ENCODE measurements at regions not wholly inside any gene's neighbourhood (a gene's known extent, or its start where the extent isn't known, plus 50 kb on each side); places are given as distances from the start of the nearest gene placed in this dataset.

GRCh38 chr10:3002304-3002703, 65.0 kb upstream of the PFKP start:
- Histone ChIP-seq H3K9me3 (ENCODE audit: low read length) (no peaks in the 10 kb centered on the region), H3K9me2 (ENCODE audit: insufficient read depth, low read length) (no peaks in the 10 kb centered on the region), H3K4me3 (ENCODE audit: low read depth, low read length, poor library complexity, severe bottlenecking) (no peak overlapping the region), H3K4me1 (ENCODE audit: insufficient read depth, low read length, poor library complexity, severe bottlenecking) (no peaks in the 10 kb centered on the region), H3K79me2 (ENCODE audit: insufficient read depth, low read depth, low read length) (no peaks in the 10 kb centered on the region), H2AFZ (ENCODE audit: low read length) (no peak overlapping the region), H3K36me3 (ENCODE audit: insufficient read depth, low read length) (no peaks in the 10 kb centered on the region), H3K27ac (ENCODE audit: low read depth, low read length, poor library complexity, severe bottlenecking) (no peak overlapping the region), H4K20me1 (ENCODE audit: insufficient read depth, low read length) (no peaks in the 10 kb centered on the region), H3K4me2 (ENCODE audit: low read length) (no peak overlapping the region)
- no peak for DNase-seq (ENCODE audit: low spot score)
- POLR2A ChIA-PET: no interaction called here
- BruUV-seq (replicated peaks): no TSS peak
- intact Hi-C loops (cut with micrococcal nuclease; ENCODE audit: unreplicated experiment): no loop called here
- TF ChIP-seq CTCF (conservative IDR thresholded peaks at IDR 0.05; ENCODE audit: low read length) (no peak), EZH2phosphoT487 (IDR thresholded peaks at IDR 0.05; ENCODE audit: borderline replicate concordance, low read depth, low read length) (no peak)
- CTCF ChIA-PET (ENCODE audit: unreplicated experiment): no interaction called here

- H3K36me3 ChIP-seq (ENCODE audit: insufficient read depth, low read length): no peaks in the 10 kb centered on the region
- intact Hi-C loops (cut with micrococcal nuclease; ENCODE audit: unreplicated experiment): no loop called here
- TF ChIP-seq CTCF (conservative IDR thresholded peaks at IDR 0.05; ENCODE audit: low read length): no peak
- DNase-seq (ENCODE audit: low spot score): no peak
- CTCF ChIA-PET (ENCODE audit: unreplicated experiment): no interaction called here
- BruUV-seq (replicated peaks): no TSS peak
- no peaks in the 10 kb centered on the region for H3K9me2 ChIP-seq (ENCODE audit: insufficient read depth, low read length)
- H3K9me3 ChIP-seq (ENCODE audit: low read length): no peaks in the 10 kb centered on the region
- H2AFZ ChIP-seq (ENCODE audit: low read length): 0 out of 2 replicates have a peak overlapping the region, but pooled peaks have one; percentile 13
- no peaks in the 10 kb centered on the region for H4K20me1 ChIP-seq (ENCODE audit: insufficient read depth, low read length)
- no peaks in the 10 kb centered on the region for H3K79me2 ChIP-seq (ENCODE audit: insufficient read depth, low read depth, low read length)
- no peak overlapping the region for H3K4me2 ChIP-seq (ENCODE audit: low read length)
- POLR2A ChIA-PET: no interaction called here
- H3K4me1 ChIP-seq (ENCODE audit: insufficient read depth, low read length, poor library complexity, severe bottlenecking): no peaks in the 10 kb centered on the region
- no peak overlapping the region for H3K27ac ChIP-seq (ENCODE audit: low read depth, low read length, poor library complexity, severe bottlenecking)
- no peak overlapping the region for H3K4me3 ChIP-seq (ENCODE audit: low read depth, low read length, poor library complexity, severe bottlenecking)
These were observed 67.3 kb upstream of the PFKP start for GRCh38 chr10:3000048-3000447.

GRCh38 chr10:2994221-2994961, 73.0 kb upstream of the PFKP start:
- Histone ChIP-seq H3K9me3 (ENCODE audit: low read length) (no peaks in the 10 kb centered on the region), H3K4me3 (ENCODE audit: low read depth, low read length, poor library complexity, severe bottlenecking) (no peak overlapping the region), H4K20me1 (ENCODE audit: insufficient read depth, low read length) (no peaks in the 10 kb centered on the region), H3K27ac (ENCODE audit: low read depth, low read length, poor library complexity, severe bottlenecking) (no peak overlapping the region), H3K36me3 (ENCODE audit: insufficient read depth, low read length) (no peaks in the 10 kb centered on the region), H2AFZ (ENCODE audit: low read length) (no peak overlapping the region), H3K9me2 (ENCODE audit: insufficient read depth, low read length) (no peaks in the 10 kb centered on the region), H3K79me2 (ENCODE audit: insufficient read depth, low read depth, low read length) (no peaks in the 10 kb centered on the region), H3K4me1 (ENCODE audit: insufficient read depth, low read length, poor library complexity, severe bottlenecking) (no peaks in the 10 kb centered on the region), H3K4me2 (ENCODE audit: low read length) (no peak overlapping the region)
- TF ChIP-seq EZH2phosphoT487 (IDR thresholded peaks at IDR 0.05; ENCODE audit: borderline replicate concordance, low read depth, low read length) (no peak), CTCF (conservative IDR thresholded peaks at IDR 0.05; ENCODE audit: low read length) (no peak)
- intact Hi-C loops (cut with micrococcal nuclease; ENCODE audit: unreplicated experiment): no loop called here
- no peak for DNase-seq (ENCODE audit: low spot score)
- ChIA-PET CTCF (ENCODE audit: unreplicated experiment) (no interaction called here), POLR2A (no interaction called here)
- BruUV-seq (replicated peaks): no TSS peak
